ENCODE measurements at regions not wholly inside any gene's neighbourhood (a gene's known extent, or its start where the extent isn't known, plus 50 kb on each side); places are given as distances from the start of the nearest gene placed in this dataset.

DNA sequence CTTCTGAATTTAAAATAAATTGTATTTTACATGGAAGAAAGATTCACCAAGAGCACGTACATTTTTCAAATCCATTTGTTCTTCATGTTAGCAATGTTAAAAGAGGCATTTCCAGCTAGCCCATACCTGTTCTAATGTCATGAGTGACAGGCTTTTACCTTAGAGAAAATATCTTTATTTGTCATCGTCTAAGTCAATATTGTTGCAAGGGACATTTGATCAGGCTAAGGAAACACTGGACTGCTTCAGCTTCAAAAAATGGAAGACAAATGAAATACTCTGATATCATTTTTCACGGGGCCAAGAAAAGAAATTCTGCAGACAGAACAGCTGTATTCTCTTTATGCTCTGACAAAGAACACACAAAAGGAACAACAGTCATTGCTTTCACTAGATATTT lies 207.7 kb downstream of the RCHY1 start (continued):
- no peak for TF ChIP-seq AKNA (CRISPR knock-in tag; IDR thresholded peaks at IDR 0.05; ENCODE audit: borderline replicate concordance)

- Histone ChIP-seq H2AFZ (ENCODE audit: low read length) (no peak overlapping the region), H3K4me2 (ENCODE audit: low read depth, low read length) (no peak overlapping the region), H3K27ac (ENCODE audit: extremely low read length, insufficient read depth, low read length) (no peak overlapping the region), H4K20me1 (ENCODE audit: insufficient read depth, low read length) (no peaks in the 10 kb centered on the region), H3K79me2 (ENCODE audit: insufficient read depth, low read length) (no peaks in the 10 kb centered on the region), H3K36me3 (replicated peaks in 1 of 2; ENCODE audit: control insufficient read depth in 1 of 2, insufficient read depth in 2 of 2, low read length in 2 of 2) (no peaks in the 10 kb centered on the region), H3K9me3 (ENCODE audit: low read length) (no peaks in the 10 kb centered on the region), H3K27me3 (ENCODE audit: control insufficient read depth in 1 of 2, insufficient read depth in 2 of 2, low read length in 2 of 2) (no peaks in the 10 kb centered on the region; a peak in 1 of 5 replicates), H3K4me3 (replicated peaks in 1 of 3; ENCODE audit: insufficient read depth in 1 of 3, low read depth in 2 of 3, low read length in 3 of 3) (no peak overlapping the region), H3K9ac (ENCODE audit: insufficient read depth, low read depth, low read length) (no peak overlapping the region), H3K4me1 (ENCODE audit: insufficient read depth, low read length) (no peaks in the 10 kb centered on the region)
- POLR2A ChIA-PET, result no interaction called here
- TF ChIP-seq, protein P1, sequence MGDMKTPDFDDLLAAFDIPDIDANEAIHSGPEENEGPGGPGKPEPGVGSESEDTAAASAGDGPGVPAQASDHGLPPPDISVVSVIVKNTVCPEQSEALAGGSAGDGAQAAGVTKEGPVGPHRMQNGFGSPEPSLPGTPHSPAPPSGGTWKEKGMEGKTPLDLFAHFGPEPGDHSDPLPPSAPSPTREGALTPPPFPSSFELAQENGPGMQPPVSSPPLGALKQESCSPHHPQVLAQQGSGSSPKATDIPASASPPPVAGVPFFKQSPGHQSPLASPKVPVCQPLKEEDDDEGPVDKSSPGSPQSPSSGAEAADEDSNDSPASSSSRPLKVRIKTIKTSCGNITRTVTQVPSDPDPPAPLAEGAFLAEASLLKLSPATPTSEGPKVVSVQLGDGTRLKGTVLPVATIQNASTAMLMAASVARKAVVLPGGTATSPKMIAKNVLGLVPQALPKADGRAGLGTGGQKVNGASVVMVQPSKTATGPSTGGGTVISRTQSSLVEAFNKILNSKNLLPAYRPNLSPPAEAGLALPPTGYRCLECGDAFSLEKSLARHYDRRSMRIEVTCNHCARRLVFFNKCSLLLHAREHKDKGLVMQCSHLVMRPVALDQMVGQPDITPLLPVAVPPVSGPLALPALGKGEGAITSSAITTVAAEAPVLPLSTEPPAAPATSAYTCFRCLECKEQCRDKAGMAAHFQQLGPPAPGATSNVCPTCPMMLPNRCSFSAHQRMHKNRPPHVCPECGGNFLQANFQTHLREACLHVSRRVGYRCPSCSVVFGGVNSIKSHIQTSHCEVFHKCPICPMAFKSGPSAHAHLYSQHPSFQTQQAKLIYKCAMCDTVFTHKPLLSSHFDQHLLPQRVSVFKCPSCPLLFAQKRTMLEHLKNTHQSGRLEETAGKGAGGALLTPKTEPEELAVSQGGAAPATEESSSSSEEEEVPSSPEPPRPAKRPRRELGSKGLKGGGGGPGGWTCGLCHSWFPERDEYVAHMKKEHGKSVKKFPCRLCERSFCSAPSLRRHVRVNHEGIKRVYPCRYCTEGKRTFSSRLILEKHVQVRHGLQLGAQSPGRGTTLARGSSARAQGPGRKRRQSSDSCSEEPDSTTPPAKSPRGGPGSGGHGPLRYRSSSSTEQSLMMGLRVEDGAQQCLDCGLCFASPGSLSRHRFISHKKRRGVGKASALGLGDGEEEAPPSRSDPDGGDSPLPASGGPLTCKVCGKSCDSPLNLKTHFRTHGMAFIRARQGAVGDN (CRISPR knock-in tag; IDR thresholded peaks at IDR 0.05), result no peak
- no peak for TF ChIP-seq TBX3 (IDR thresholded peaks at IDR 0.05; ENCODE audit: borderline replicate concordance)
- no peak for TF ChIP-seq ZSCAN30 (CRISPR knock-in tag; IDR thresholded peaks at IDR 0.05)
- no peak for TF ChIP-seq ZNF563 (CRISPR knock-in tag; IDR thresholded peaks at IDR 0.05)
- no peak for TF ChIP-seq HDAC1 (CRISPR knock-in tag; IDR thresholded peaks at IDR 0.05)
- no peak for TF ChIP-seq CCAR2 (optimal IDR thresholded peaks at IDR 0.05; ENCODE audit: low read depth, low read length)
- TF ChIP-seq GTF2F1 (IDR thresholded peaks at IDR 0.05; ENCODE audit: low read length), result no peak
- no peak for TF ChIP-seq AGO2 (optimal IDR thresholded peaks at IDR 0.05; ENCODE audit: low read depth, low read length)
- no peak for TF ChIP-seq SP1 (IDR thresholded peaks at IDR 0.05)
- no peak for TF ChIP-seq SP1 (CRISPR knock-in tag; IDR thresholded peaks at IDR 0.05)
- TF ChIP-seq SRSF4 (IDR thresholded peaks at IDR 0.05; ENCODE audit: low read depth, low read length, poor library complexity, severe bottlenecking), result no peak
- TF ChIP-seq TCF7L2 (IDR thresholded peaks at IDR 0.05; ENCODE audit: low read depth, low read length), result no peak
- whole genome bisulfite sequencing (ENCODE audit: low lambda C conversion rate), result 0% methylated on average over 2 of the region's 2 CpGs
- CTCF ChIA-PET (ENCODE audit: low intra/inter-chr PET ratio, low total read pairs), result no interaction called here
- FAIRE-seq (no peak), DNase-seq (ENCODE audit: low spot score) (no peak), ATAC-seq (no peak)
- in situ Hi-C loops (cut with HindIII; ENCODE audit: extremely low pct_ligation_motif_present, low pct_unique_long_range_greater_than_20kb), result no loop called here
- no TSS peak for BruUV-seq (replicated peaks)
- intact Hi-C loops (cut with micrococcal nuclease; ENCODE audit: unreplicated experiment), result no loop called here
Observed at GRCh38 chr4:75302648-75303047, 211.6 kb downstream of the RCHY1 start.
